ENCODE measurements at regions not wholly inside any gene's neighbourhood (a gene's known extent, or its start where the extent isn't known, plus 50 kb on each side); places are given as distances from the start of the nearest gene placed in this dataset.
"Not testable (repeated sequence)": the region's sequence is repeated elsewhere in the genome, so short reads cannot be mapped to it uniquely, and the experiment has no call there.

DNA sequence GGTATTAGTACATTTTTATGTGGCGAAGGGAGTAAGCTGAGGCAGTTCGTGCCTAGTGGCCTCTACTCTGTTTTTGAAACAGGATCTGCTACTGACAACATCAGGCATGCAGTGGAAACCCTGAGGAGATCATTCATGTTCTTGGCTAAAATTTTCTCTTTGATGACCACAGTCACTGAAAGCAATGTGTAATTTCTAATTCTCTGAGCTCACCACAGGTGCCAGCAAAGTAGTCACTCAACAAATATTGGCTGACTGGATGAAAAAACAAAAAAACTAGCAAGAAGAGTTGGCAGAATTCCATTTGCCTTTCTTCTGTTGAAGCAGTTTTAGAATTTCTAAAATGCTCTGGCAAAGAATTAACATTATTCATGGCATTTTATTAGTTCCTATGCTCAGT lies 176.5 kb upstream of the KCTD7 start:
- Histone ChIP-seq H3K79me2 (ENCODE audit: low read depth) (no peaks in the 10 kb centered on the region), H4K20me1 (ENCODE audit: insufficient read depth) (no peaks in the 10 kb centered on the region), H3K4me1 (replicated peaks; ENCODE audit: insufficient read depth) (no peaks in the 10 kb centered on the region), H3K4me2 (no peak overlapping the region), H3K36me3 (ENCODE audit: low read depth) (no peaks in the 10 kb centered on the region), H3K27ac (no peak overlapping the region), H2AFZ (no peak overlapping the region), H3K4me3 (no peak overlapping the region), H3K9me2 (ENCODE audit: insufficient read depth) (no peaks in the 10 kb centered on the region), H3F3A (ENCODE audit: insufficient read depth, low read depth) (no peaks in the 10 kb centered on the region), H3K9me3 (ENCODE audit: insufficient read depth, low read depth) (no peaks in the 10 kb centered on the region), H3K27me3 (ENCODE audit: insufficient read depth, low read depth) (no peaks in the 10 kb centered on the region)
- intact Hi-C loops (cut with micrococcal nuclease; ENCODE audit: unreplicated experiment), result no loop called here
- no peak for DNase-seq
- BruUV-seq (replicated peaks), result no TSS peak
- ChIA-PET CTCF (no interaction called here), POLR2A (ENCODE audit: unreplicated experiment) (no interaction called here)
- TF ChIP-seq EZH2 (IDR thresholded peaks at IDR 0.05; ENCODE audit: low read depth) (no peak), CTCF (conservative IDR thresholded peaks at IDR 0.05) (no peak)

GRCh38 chr7:66453340-66453739 lies 175.3 kb upstream of the KCTD7 start:
- Histone ChIP-seq H2AFZ (no peak overlapping the region), H3K27me3 (ENCODE audit: insufficient read depth, low read depth) (no peaks in the 10 kb centered on the region), H3K4me2 (no peak overlapping the region), H4K20me1 (ENCODE audit: insufficient read depth) (no peaks in the 10 kb centered on the region), H3K4me1 (replicated peaks; ENCODE audit: insufficient read depth) (no peaks in the 10 kb centered on the region), H3K27ac (no peak overlapping the region), H3K9me3 (ENCODE audit: insufficient read depth, low read depth) (no peaks in the 10 kb centered on the region), H3K9me2 (ENCODE audit: insufficient read depth) (no peaks in the 10 kb centered on the region), H3F3A (ENCODE audit: insufficient read depth, low read depth) (no peaks in the 10 kb centered on the region), H3K4me3 (no peak overlapping the region), H3K79me2 (ENCODE audit: low read depth) (no peaks in the 10 kb centered on the region), H3K36me3 (ENCODE audit: low read depth) (no peaks in the 10 kb centered on the region)
- ChIA-PET CTCF (no interaction called here), POLR2A (ENCODE audit: unreplicated experiment) (no interaction called here)
- TF ChIP-seq CTCF (conservative IDR thresholded peaks at IDR 0.05) (no peak), EZH2 (IDR thresholded peaks at IDR 0.05; ENCODE audit: low read depth) (no peak)
- intact Hi-C loops (cut with micrococcal nuclease; ENCODE audit: unreplicated experiment), result no loop called here
- no TSS peak for BruUV-seq (replicated peaks)
- DNase-seq, result no peak

GRCh38 chr7:66454600-66455225 lies 174.0 kb upstream of the KCTD7 start:
- no peaks in the 10 kb centered on the region for H3K27me3 ChIP-seq (ENCODE audit: insufficient read depth, low read depth)
- ChIA-PET CTCF (no interaction called here), POLR2A (ENCODE audit: unreplicated experiment) (no interaction called here)
- H3K79me2 ChIP-seq (ENCODE audit: low read depth), result no peaks in the 10 kb centered on the region
- intact Hi-C loops (cut with micrococcal nuclease; ENCODE audit: unreplicated experiment), result no loop called here
- no peaks in the 10 kb centered on the region for H3K36me3 ChIP-seq (ENCODE audit: low read depth)
- H3K9me2 ChIP-seq (ENCODE audit: insufficient read depth), result no peaks in the 10 kb centered on the region
- no peaks in the 10 kb centered on the region for H3K9me3 ChIP-seq (ENCODE audit: insufficient read depth, low read depth)
- H3K4me2 ChIP-seq, result no peak overlapping the region
- H3K27ac ChIP-seq, result no peak overlapping the region
- H3K4me3 ChIP-seq, result no peak overlapping the region
- TF ChIP-seq CTCF (conservative IDR thresholded peaks at IDR 0.05), result no peak
- H3F3A ChIP-seq (ENCODE audit: insufficient read depth, low read depth), result no peaks in the 10 kb centered on the region
- DNase-seq, result no peak
- H2AFZ ChIP-seq, result no peak overlapping the region
- no peaks in the 10 kb centered on the region for H4K20me1 ChIP-seq (ENCODE audit: insufficient read depth)
- no peaks in the 10 kb centered on the region for H3K4me1 ChIP-seq (replicated peaks; ENCODE audit: insufficient read depth)
- BruUV-seq (replicated peaks), result no TSS peak

DNA sequence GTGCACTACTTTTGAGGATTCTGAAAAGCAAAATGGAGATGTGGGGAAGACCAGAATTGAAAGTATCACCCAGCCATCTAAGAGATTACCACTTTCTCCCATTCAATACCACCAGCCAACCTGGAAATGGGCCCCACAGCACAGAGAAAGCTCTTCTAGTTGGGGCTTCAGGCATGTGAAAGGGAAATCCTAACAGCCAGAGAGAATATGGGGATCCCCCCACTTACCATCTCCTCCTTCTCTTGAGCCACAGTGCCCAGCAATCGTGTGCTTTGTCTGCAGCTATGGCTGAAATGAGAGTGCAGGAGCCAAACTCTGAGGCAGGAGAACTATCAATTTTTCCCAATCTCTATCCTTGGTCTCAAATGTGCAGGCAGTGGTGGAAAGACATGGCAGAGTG lies 173.2 kb upstream of the KCTD7 start:
- H3K4me2 ChIP-seq; H3K27me3 ChIP-seq (ENCODE audit: insufficient read depth, low read depth); intact Hi-C loops (cut with micrococcal nuclease; ENCODE audit: unreplicated experiment); H3K79me2 ChIP-seq (ENCODE audit: low read depth); H3K4me1 ChIP-seq (replicated peaks; ENCODE audit: insufficient read depth); H3K4me3 ChIP-seq; DNase-seq; CTCF ChIA-PET; H4K20me1 ChIP-seq (ENCODE audit: insufficient read depth); H3F3A ChIP-seq (ENCODE audit: insufficient read depth, low read depth); H3K9me3 ChIP-seq (ENCODE audit: insufficient read depth, low read depth); H3K9me2 ChIP-seq (ENCODE audit: insufficient read depth); H3K36me3 ChIP-seq (ENCODE audit: low read depth); H3K27ac ChIP-seq; BruUV-seq (replicated peaks); H2AFZ ChIP-seq: not testable (repeated sequence)
- POLR2A ChIA-PET (ENCODE audit: unreplicated experiment), result interaction anchor here (0.7 kb wide), 1 partner anchor 38 kb away, joined by 4 read pairs; no protein-coding TSS in a partner anchor

DNA sequence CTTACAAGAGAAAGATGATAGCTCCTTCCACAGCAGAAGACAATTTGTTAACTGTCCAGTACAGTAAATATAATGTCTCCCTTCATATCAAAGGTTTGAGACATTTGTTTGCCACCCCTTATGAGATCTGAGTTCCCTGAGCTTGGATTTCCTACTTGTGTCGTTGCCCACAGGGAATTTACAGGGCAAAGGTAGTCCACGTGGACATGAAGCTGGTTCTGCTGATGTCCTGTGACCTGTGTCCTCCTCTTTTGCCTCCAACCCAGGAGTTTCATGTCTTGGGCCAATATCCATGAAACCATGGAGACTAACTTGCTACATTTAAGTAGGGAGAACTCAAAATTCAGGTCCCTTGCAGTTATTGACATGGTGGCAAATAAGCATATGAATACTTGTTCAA lies 172.2 kb upstream of the KCTD7 start:
- H2AFZ ChIP-seq; H3K4me1 ChIP-seq (replicated peaks; ENCODE audit: insufficient read depth); POLR2A ChIA-PET (ENCODE audit: unreplicated experiment); H3K4me2 ChIP-seq; BruUV-seq (replicated peaks); H3F3A ChIP-seq (ENCODE audit: insufficient read depth, low read depth); H3K27me3 ChIP-seq (ENCODE audit: insufficient read depth, low read depth); intact Hi-C loops (cut with micrococcal nuclease; ENCODE audit: unreplicated experiment); H3K9me3 ChIP-seq (ENCODE audit: insufficient read depth, low read depth); DNase-seq; H3K9me2 ChIP-seq (ENCODE audit: insufficient read depth); H3K27ac ChIP-seq; H3K79me2 ChIP-seq (ENCODE audit: low read depth); H3K36me3 ChIP-seq (ENCODE audit: low read depth); CTCF ChIA-PET; H4K20me1 ChIP-seq (ENCODE audit: insufficient read depth); H3K4me3 ChIP-seq: not testable (repeated sequence)
